GM18873 (cell line): ENCODE measurements at regions not wholly inside any gene's neighbourhood (a gene's known extent, or its start where the extent isn't known, plus 50 kb on each side); places are given as distances from the start of the nearest gene placed in this dataset.

Source experiments
- ATAC-seq: cut with Tn5 transposase; IDR thresholded peaks from one replicate; pipeline ENCODE4 v1.9.1; 2021; ENCODE audit warnings: mild to moderate bottlenecking, moderate library complexity, moderate number of reproducible peaks; ENCODE audit not compliant: unreplicated experiment, low FRiP score

- ATAC-seq: no peak
Observed at GRCh38 chr3:30162579-30162978, 443.8 kb upstream of the TGFBR2 start.

- no peak for ATAC-seq
Observed at GRCh38 chr3:30166535-30166934, 439.9 kb upstream of the TGFBR2 start.

GRCh38 chr3:30167541-30168011 lies 438.8 kb upstream of the TGFBR2 start:
- ATAC-seq: no peak

GRCh38 chr3:30169487-30169886 lies 436.9 kb upstream of the TGFBR2 start:
- ATAC-seq: no peak

- ATAC-seq: no peak
Observed at GRCh38 chr3:30170681-30171438, 435.5 kb upstream of the TGFBR2 start.

- no peak for ATAC-seq
Observed at GRCh38 chr3:30174357-30174756, 432.0 kb upstream of the TGFBR2 start.

GRCh38 chr3:30180310-30181177 lies 425.9 kb upstream of the TGFBR2 start:
- no peak for ATAC-seq

- ATAC-seq: no peak
Observed at GRCh38 chr3:30181178-30181465, 425.3 kb upstream of the TGFBR2 start.

GRCh38 chr3:30181581-30181980 lies 424.8 kb upstream of the TGFBR2 start:
- ATAC-seq: no peak

- no peak for ATAC-seq
Observed at GRCh38 chr3:30183421-30183820, 423.0 kb upstream of the TGFBR2 start.

- ATAC-seq: no peak
Observed at GRCh38 chr3:30184091-30184810, 422.1 kb upstream of the TGFBR2 start.

- ATAC-seq: no peak
Observed at GRCh38 chr3:30185872-30186271, 420.5 kb upstream of the TGFBR2 start.

- ATAC-seq: no peak
Observed at GRCh38 chr3:30186741-30187219, 419.6 kb upstream of the TGFBR2 start.

GRCh38 chr3:30187366-30187765 lies 419.0 kb upstream of the TGFBR2 start:
- ATAC-seq: no peak

GRCh38 chr3:30188713-30189112 lies 417.7 kb upstream of the TGFBR2 start:
- no peak for ATAC-seq

GRCh38 chr3:30189900-30190299 lies 416.5 kb upstream of the TGFBR2 start:
- no peak for ATAC-seq

- no peak for ATAC-seq
Observed at GRCh38 chr3:30193625-30194044, 412.8 kb upstream of the TGFBR2 start.

- no peak for ATAC-seq
Observed at GRCh38 chr3:30195352-30195751, 411.0 kb upstream of the TGFBR2 start.

GRCh38 chr3:30198162-30198561 lies 408.2 kb upstream of the TGFBR2 start:
- no peak for ATAC-seq

- no peak for ATAC-seq
Observed at GRCh38 chr3:30199096-30199759, 407.2 kb upstream of the TGFBR2 start.
